IPS-15b (cell line): ENCODE measurements at regions not wholly inside any gene's neighbourhood (a gene's known extent, or its start where the extent isn't known, plus 50 kb on each side); places are given as distances from the start of the nearest gene placed in this dataset.
"Not testable (repeated sequence)": the region's sequence is repeated elsewhere in the genome, so short reads cannot be mapped to it uniquely, and the experiment has no call there.

Experiments
- H3K27me3 ChIP-seq: one replicate; pipeline ENCODE4 v1.6.1; 2013; ENCODE audit warnings: low read length; ENCODE audit not compliant: control insufficient read depth, insufficient read depth
- H3K36me3 ChIP-seq: one replicate; pipeline ENCODE4 v1.6.1; 2013; ENCODE audit warnings: low read length; ENCODE audit not compliant: control insufficient read depth, insufficient read depth
- H3K4me1 ChIP-seq: one replicate; pipeline ENCODE4 v1.6.1; 2013; ENCODE audit warnings: mild to moderate bottlenecking, low read length; ENCODE audit not compliant: control insufficient read depth, insufficient read depth
- H3K4me3 ChIP-seq: one replicate; pipeline ENCODE4 v1.5.1; 2013; ENCODE audit warnings: low read depth, low read length
- H3K9ac ChIP-seq: one replicate; pipeline ENCODE4 v1.6.1; 2013; ENCODE audit warnings: low read depth, mild to moderate bottlenecking, low read length
- H3K9me3 ChIP-seq: one replicate; pipeline ENCODE4 v1.6.1; 2013; ENCODE audit warnings: mild to moderate bottlenecking, low read length; ENCODE audit not compliant: control insufficient read depth, insufficient read depth

DNA sequence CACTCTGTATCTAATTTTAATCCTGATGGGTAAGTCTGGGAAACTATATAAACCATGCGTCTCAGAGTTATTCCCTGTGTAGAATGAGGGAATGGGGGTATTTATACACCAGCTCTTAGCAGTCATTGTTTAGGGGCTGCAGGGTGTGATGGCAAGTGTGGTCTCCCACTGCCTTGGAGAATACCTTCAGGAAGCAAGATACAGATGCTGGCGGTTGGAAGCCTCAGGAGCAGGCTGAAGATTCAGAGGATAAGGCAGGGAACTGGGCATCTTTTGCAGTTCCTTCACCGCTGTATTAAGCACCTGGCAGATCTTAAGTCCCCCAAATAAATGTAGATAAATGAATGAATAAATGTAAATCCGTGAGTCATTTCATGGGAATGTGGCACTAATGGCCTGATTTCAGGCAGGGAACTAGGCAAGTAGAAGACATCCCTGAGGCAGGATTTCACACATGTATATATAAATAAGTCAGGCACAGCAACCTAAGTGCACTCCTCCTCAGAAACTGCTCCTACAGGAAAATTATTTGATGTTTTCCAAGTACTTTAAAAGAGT lies 209.2 kb upstream of the GADL1 start:
- no peaks in the 10 kb centered on the region for H3K4me1 ChIP-seq
- H3K4me3 ChIP-seq = no peak overlapping the region
- no peaks in the 10 kb centered on the region for H3K36me3 ChIP-seq

DNA sequence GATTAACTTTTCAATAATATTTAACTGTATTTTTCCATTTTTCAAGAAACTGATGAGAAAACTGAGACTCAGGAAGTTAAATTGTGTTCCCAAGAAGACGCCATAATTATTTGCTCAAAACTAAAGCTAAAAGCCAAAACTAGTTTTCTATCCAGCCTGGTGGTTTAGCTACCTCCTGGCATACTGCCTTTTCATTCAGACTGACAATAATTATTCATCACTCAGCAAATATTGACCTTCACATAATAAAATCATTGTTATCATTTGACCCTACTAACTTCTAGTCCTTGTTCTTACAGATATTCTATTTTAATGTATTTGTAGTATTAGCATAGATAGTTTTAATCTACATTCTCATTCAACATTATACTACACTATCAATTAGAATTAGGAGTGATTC lies 210.6 kb upstream of the GADL1 start:
- H3K27me3 ChIP-seq = no peaks in the 10 kb centered on the region
- no peaks in the 10 kb centered on the region for H3K4me1 ChIP-seq
- H3K4me3 ChIP-seq = no peak overlapping the region
- no peaks in the 10 kb centered on the region for H3K36me3 ChIP-seq
- H3K9me3 ChIP-seq = no peaks in the 10 kb centered on the region
- H3K9ac ChIP-seq = no peak overlapping the region

More for the DNA sequence above, 209.2 kb upstream of the GADL1 start:
- Histone ChIP-seq H3K9me3 (no peaks in the 10 kb centered on the region), H3K27me3 (no peaks in the 10 kb centered on the region), H3K9ac (no peak overlapping the region)

DNA sequence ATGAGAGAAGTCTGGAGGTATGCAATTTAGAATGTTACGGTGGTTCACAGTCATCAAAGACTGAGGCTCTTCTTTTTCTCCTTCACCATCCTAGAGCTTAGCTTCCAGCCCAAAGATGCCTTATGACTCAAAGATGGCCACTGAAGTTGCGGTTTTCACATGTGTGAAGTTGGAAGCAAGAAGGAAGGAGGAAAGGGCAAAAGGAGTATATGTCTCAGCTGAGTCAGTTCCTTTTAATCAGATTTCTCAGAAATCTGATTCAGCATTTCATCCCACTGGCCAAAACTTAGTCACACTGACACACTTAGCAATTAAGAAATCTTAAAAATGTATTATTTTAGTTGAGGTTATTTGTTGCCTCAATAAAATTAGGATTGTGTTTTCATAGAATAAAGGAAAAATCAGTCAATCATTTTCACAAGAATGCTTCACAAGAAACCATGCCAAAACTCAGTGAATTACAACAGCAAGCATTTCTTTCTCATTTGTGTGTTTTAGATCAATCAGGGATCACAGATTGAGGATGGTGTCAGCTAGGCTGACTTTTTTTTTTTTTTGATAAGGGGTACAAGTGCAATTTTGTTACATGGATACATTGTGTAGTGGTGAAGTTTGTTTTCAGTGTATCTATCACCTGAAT lies 211.1 kb upstream of the GADL1 start:
- Histone ChIP-seq H3K4me1 (no peaks in the 10 kb centered on the region), H3K4me3 (no peak overlapping the region), H3K9me3 (no peaks in the 10 kb centered on the region), H3K27me3 (no peaks in the 10 kb centered on the region), H3K36me3 (no peaks in the 10 kb centered on the region), H3K9ac (no peak overlapping the region)

DNA sequence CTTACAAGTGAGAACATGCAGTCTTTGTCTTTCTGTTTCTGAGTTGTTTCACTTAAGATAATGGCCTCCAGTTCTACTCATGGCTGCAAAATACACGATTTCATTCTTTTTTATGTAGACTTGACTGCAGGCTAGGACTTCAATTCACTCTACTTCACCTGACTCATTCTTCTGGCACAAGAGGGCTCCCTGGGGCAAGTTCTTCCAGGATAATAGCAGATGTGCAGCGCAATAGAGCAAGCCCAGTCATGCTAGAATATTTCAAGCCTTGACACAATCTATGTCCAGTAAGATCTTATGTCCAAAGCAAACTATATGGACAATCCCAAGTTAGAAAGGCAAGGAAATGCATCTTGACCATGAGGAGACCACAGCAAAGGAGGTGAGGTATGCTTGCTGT lies 211.7 kb upstream of the GADL1 start:
- Histone ChIP-seq H3K27me3 (no peaks in the 10 kb centered on the region), H3K9me3 (no peaks in the 10 kb centered on the region), H3K4me3 (no peak overlapping the region), H3K4me1 (no peaks in the 10 kb centered on the region), H3K36me3 (no peaks in the 10 kb centered on the region), H3K9ac (no peak overlapping the region)

GRCh38 chr3:31106912-31107311 lies 212.5 kb upstream of the GADL1 start:
- H3K36me3 ChIP-seq = no peaks in the 10 kb centered on the region
- H3K4me3 ChIP-seq = no peak overlapping the region
- no peaks in the 10 kb centered on the region for H3K9me3 ChIP-seq
- H3K9ac ChIP-seq = no peak overlapping the region
- H3K4me1 ChIP-seq = no peaks in the 10 kb centered on the region
- H3K27me3 ChIP-seq = no peaks in the 10 kb centered on the region

GRCh38 chr3:31114929-31115283 lies 220.4 kb upstream of the GADL1 start:
- Histone ChIP-seq H3K36me3 (no peaks in the 10 kb centered on the region), H3K4me3 (no peak overlapping the region), H3K27me3 (no peaks in the 10 kb centered on the region), H3K4me1 (peaks cover under 1% of the 10 kb centered on the region), H3K9ac (no peak overlapping the region), H3K9me3 (no peaks in the 10 kb centered on the region)

GRCh38 chr3:31115531-31115930 lies 221.1 kb upstream of the GADL1 start:
- not testable (repeated sequence) for H3K9me3 ChIP-seq, H3K9ac ChIP-seq, H3K36me3 ChIP-seq, H3K4me3 ChIP-seq, H3K27me3 ChIP-seq, H3K4me1 ChIP-seq

- H3K9me3 ChIP-seq = no peaks in the 10 kb centered on the region
- no peaks in the 10 kb centered on the region for H3K36me3 ChIP-seq
- no peaks in the 10 kb centered on the region for H3K27me3 ChIP-seq
- H3K9ac ChIP-seq = no peak overlapping the region
- peaks cover 5% of the 10 kb centered on the region for H3K4me1 ChIP-seq
- no peak overlapping the region for H3K4me3 ChIP-seq
Observed at GRCh38 chr3:31116651-31117050, 222.2 kb upstream of the GADL1 start.

- no peaks in the 10 kb centered on the region for H3K27me3 ChIP-seq
- H3K4me1 ChIP-seq = peaks cover 5% of the 10 kb centered on the region
- H3K36me3 ChIP-seq = no peaks in the 10 kb centered on the region
- H3K9ac ChIP-seq = no peak overlapping the region
- no peaks in the 10 kb centered on the region for H3K9me3 ChIP-seq
- H3K4me3 ChIP-seq = no peak overlapping the region
Observed at GRCh38 chr3:31117854-31118253, 223.4 kb upstream of the GADL1 start.

- no peaks in the 10 kb centered on the region for H3K9me3 ChIP-seq
- no peak overlapping the region for H3K4me3 ChIP-seq
- H3K4me1 ChIP-seq = peaks cover 17% of the 10 kb centered on the region
- no peaks in the 10 kb centered on the region for H3K36me3 ChIP-seq
- no peaks in the 10 kb centered on the region for H3K27me3 ChIP-seq
- no peak overlapping the region for H3K9ac ChIP-seq
Observed at GRCh38 chr3:31124373-31124772, 229.9 kb upstream of the GADL1 start.

DNA sequence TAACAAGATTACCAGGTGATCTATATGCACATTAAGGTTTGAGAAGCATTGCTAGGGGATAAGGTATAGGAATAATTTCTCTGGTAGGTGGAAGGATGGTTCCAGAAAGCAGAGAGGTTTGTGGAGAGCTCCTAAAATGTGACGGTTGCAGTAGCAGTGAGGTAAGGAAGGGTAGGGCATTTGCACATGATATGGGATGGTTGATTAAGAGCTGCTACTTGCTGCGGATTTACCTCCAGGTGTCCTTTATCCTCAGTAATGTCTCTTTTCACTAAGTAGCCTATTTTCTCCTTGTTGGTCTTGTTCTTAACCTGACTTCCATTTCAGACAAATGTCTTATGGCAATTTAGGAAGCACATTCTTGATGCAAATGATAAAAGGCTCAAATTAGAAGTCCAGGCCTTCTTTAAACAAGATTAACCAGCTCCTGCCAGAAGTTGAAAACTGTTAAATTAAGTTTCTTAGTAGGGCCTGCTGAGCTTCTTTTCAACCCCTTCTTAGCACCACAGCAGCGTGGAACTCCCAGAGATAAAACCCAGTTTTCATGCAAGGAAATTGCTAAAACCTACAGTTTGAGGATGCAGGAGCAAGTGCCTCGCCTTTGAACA lies 231.1 kb upstream of the GADL1 start:
- H3K9ac ChIP-seq = no peak overlapping the region
- H3K36me3 ChIP-seq = no peaks in the 10 kb centered on the region
- no peak overlapping the region for H3K4me3 ChIP-seq
- H3K4me1 ChIP-seq = peaks cover 12% of the 10 kb centered on the region
- H3K27me3 ChIP-seq = no peaks in the 10 kb centered on the region
- no peaks in the 10 kb centered on the region for H3K9me3 ChIP-seq

GRCh38 chr3:31129241-31129640 lies 234.8 kb upstream of the GADL1 start:
- Histone ChIP-seq H3K9me3 (no peaks in the 10 kb centered on the region), H3K27me3 (no peaks in the 10 kb centered on the region), H3K9ac (no peak overlapping the region), H3K4me3 (no peak overlapping the region), H3K4me1 (peaks cover 12% of the 10 kb centered on the region), H3K36me3 (no peaks in the 10 kb centered on the region)
